Ovary (tissue), 3 donors: ENCODE measurements at regions not wholly inside any gene's neighbourhood (a gene's known extent, or its start where the extent isn't known, plus 50 kb on each side); places are given as distances from the start of the nearest gene placed in this dataset.

ENCODE experiments used
- POLR2A ChIP-seq: fragments of 450-650 bp; IDR thresholded peaks from one replicate; pipeline ENCODE4 v1.6.1; 2017; ENCODE audit warnings: antibody characterized with exemption, mild to moderate bottlenecking, moderate library complexity
- TF ChIP-seq, protein P1 (sequence below), 3 donors: fragments of 450-650 bp in 2 of 3; fragments of 200-600 bp in 1 of 3; IDR thresholded peaks; one replicate each; pipeline versions ENCODE4 v1.5.1 to v1.8.0; 2016 to 2022; ENCODE audit warnings: antibody characterized with exemption in 3 of 3, mild to moderate bottlenecking in 1 of 3
- donor health status: DM: no; HTN: no; CAD: no.

DNA sequence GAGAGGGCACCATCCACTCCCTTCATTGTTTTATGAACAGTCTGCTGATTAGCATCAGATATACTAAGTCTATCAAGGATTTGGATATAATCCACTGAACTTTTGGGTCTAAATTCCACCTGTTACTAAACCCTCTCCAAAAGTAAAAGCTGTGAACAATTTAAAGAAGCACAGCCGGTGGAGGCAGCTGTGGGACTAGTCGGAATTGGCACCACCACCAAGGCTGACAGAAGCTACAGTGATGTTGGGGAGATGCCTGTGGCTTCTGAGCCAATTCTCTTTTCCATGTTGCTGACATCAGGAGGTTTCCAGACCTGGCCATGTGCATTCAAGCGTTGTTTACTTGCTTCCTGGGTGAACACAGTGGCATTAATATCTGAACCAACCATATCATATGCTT is 679.0 kb upstream of the CA10 start:
- TF ChIP-seq, protein P1, sequence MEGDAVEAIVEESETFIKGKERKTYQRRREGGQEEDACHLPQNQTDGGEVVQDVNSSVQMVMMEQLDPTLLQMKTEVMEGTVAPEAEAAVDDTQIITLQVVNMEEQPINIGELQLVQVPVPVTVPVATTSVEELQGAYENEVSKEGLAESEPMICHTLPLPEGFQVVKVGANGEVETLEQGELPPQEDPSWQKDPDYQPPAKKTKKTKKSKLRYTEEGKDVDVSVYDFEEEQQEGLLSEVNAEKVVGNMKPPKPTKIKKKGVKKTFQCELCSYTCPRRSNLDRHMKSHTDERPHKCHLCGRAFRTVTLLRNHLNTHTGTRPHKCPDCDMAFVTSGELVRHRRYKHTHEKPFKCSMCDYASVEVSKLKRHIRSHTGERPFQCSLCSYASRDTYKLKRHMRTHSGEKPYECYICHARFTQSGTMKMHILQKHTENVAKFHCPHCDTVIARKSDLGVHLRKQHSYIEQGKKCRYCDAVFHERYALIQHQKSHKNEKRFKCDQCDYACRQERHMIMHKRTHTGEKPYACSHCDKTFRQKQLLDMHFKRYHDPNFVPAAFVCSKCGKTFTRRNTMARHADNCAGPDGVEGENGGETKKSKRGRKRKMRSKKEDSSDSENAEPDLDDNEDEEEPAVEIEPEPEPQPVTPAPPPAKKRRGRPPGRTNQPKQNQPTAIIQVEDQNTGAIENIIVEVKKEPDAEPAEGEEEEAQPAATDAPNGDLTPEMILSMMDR (IDR thresholded peaks at IDR 0.05), result no peak
- no peak for TF ChIP-seq POLR2A
